ENCODE measurements at regions not wholly inside any gene's neighbourhood (a gene's known extent, or its start where the extent isn't known, plus 50 kb on each side); places are given as distances from the start of the nearest gene placed in this dataset.
"Not testable (repeated sequence)": the region's sequence is repeated elsewhere in the genome, so short reads cannot be mapped to it uniquely, and the experiment has no call there.

- DNase-seq (ENCODE audit: low read depth in 2 of 2) = not testable (repeated sequence)
These were observed 186.3 kb downstream of the AEBP2 start for GRCh38 chr12:19625551-19625950.

GRCh38 chr12:19627719-19628118 lies 188.4 kb downstream of the AEBP2 start:
- no peak for DNase-seq (ENCODE audit: low read depth in 2 of 2)

GRCh38 chr12:19630536-19630935 lies 191.2 kb downstream of the AEBP2 start:
- DNase-seq (ENCODE audit: low read depth in 2 of 2) = no peak

GRCh38 chr12:19633194-19633593 lies 193.9 kb downstream of the AEBP2 start:
- DNase-seq (ENCODE audit: low read depth in 2 of 2) = no peak

- no peak for DNase-seq (ENCODE audit: low read depth in 2 of 2)
These were observed 194.3 kb downstream of the AEBP2 start for GRCh38 chr12:19633641-19634040.

GRCh38 chr12:19639781-19640415 lies 200.6 kb downstream of the AEBP2 start:
- DNase-seq (ENCODE audit: low read depth in 2 of 2) = no peak

- DNase-seq (ENCODE audit: low read depth in 2 of 2) = no peak
These were observed 202.2 kb downstream of the AEBP2 start for GRCh38 chr12:19641235-19642080.

GRCh38 chr12:19642345-19642744 lies 203.1 kb downstream of the AEBP2 start:
- no peak for DNase-seq (ENCODE audit: low read depth in 2 of 2)

- no peak for DNase-seq (ENCODE audit: low read depth in 2 of 2)
These were observed 204.3 kb downstream of the AEBP2 start for GRCh38 chr12:19643635-19644034.

GRCh38 chr12:19644571-19644970 lies 205.3 kb downstream of the AEBP2 start:
- no peak for DNase-seq (ENCODE audit: low read depth in 2 of 2)

- no peak for DNase-seq (ENCODE audit: low read depth in 2 of 2)
These were observed 206.5 kb downstream of the AEBP2 start for GRCh38 chr12:19645823-19646222.

- DNase-seq (ENCODE audit: low read depth in 2 of 2) = no peak
These were observed 207.3 kb downstream of the AEBP2 start for GRCh38 chr12:19646599-19646998.

GRCh38 chr12:19647806-19648556 lies 208.7 kb downstream of the AEBP2 start:
- DNase-seq (ENCODE audit: low read depth in 2 of 2) = no peak

- no peak for DNase-seq (ENCODE audit: low read depth in 2 of 2)
These were observed 209.3 kb downstream of the AEBP2 start for GRCh38 chr12:19648591-19648990.

GRCh38 chr12:19652386-19652785 lies 213.1 kb downstream of the AEBP2 start:
- no peak for DNase-seq (ENCODE audit: low read depth in 2 of 2)

- no peak for DNase-seq (ENCODE audit: low read depth in 2 of 2)
These were observed 215.5 kb downstream of the AEBP2 start for GRCh38 chr12:19654650-19655376.

- DNase-seq (ENCODE audit: low read depth in 2 of 2) = no peak
These were observed 217.9 kb downstream of the AEBP2 start for GRCh38 chr12:19657118-19657731.

- no peak for DNase-seq (ENCODE audit: low read depth in 2 of 2)
These were observed 218.4 kb downstream of the AEBP2 start for GRCh38 chr12:19657732-19658130.

GRCh38 chr12:19659086-19659485 lies 219.8 kb downstream of the AEBP2 start:
- DNase-seq (ENCODE audit: low read depth in 2 of 2) = no peak

- no peak for DNase-seq (ENCODE audit: low read depth in 2 of 2)
These were observed 220.2 kb downstream of the AEBP2 start for GRCh38 chr12:19659501-19659900.

GRCh38 chr12:19665121-19665900 lies 226.0 kb downstream of the AEBP2 start:
- DNase-seq (ENCODE audit: low read depth in 2 of 2) = no peak
